Lower leg skin (tissue), 4 donors: ENCODE measurements at regions not wholly inside any gene's neighbourhood (a gene's known extent, or its start where the extent isn't known, plus 50 kb on each side); places are given as distances from the start of the nearest gene placed in this dataset.
A peak's percentile ranks its signal among the peaks of the same experiment; 100 is the strongest.
"Not testable (repeated sequence)": the region's sequence is repeated elsewhere in the genome, so short reads cannot be mapped to it uniquely, and the experiment has no call there.

Experiments used
- DNase-seq, 2 donors: peaks; one replicate each; pipeline ENCODE4 v3.0.0-alpha.2; 2019; ENCODE audit warnings: low spot score in 2 of 2
- H3K4me3 ChIP-seq: fragments of 200-600 bp; sonication (generic); 2 replicates; pipeline ENCODE4 v1.5.1; 2017; ENCODE audit warnings: mild to moderate bottlenecking, low read depth; ENCODE audit not compliant: poor library complexity, severe bottlenecking
- POLR2A ChIP-seq, 2 donors: fragments of 450-650 bp; IDR thresholded peaks; one replicate each; pipeline ENCODE4 v1.6.1; 2016 to 2017; ENCODE audit warnings: antibody characterized with exemption in 2 of 2, mild to moderate bottlenecking in 1 of 2, moderate library complexity in 1 of 2
- WGBS, 2 donors: methylation state at CpG; one replicate each; pipeline ENCODE4 v1.1.5; 2018; 5-methylcytosine and 5-hydroxymethylcytosine counted together
- intact Hi-C: fragments of 100-400 bp; cut with DNase I; formaldehyde crosslinking; loops from one replicate; pipeline ENCODE4 v1.15.0; 2023; ENCODE audit warnings: low total_unique reads
- TF ChIP-seq, protein P1 (sequence below), 3 donors: fragments of 450-650 bp; IDR thresholded peaks; one replicate each; pipeline ENCODE4 v1.5.1; 2016; ENCODE audit warnings: antibody characterized with exemption in 3 of 3, mild to moderate bottlenecking in 3 of 3, moderate library complexity in 2 of 3

DNA sequence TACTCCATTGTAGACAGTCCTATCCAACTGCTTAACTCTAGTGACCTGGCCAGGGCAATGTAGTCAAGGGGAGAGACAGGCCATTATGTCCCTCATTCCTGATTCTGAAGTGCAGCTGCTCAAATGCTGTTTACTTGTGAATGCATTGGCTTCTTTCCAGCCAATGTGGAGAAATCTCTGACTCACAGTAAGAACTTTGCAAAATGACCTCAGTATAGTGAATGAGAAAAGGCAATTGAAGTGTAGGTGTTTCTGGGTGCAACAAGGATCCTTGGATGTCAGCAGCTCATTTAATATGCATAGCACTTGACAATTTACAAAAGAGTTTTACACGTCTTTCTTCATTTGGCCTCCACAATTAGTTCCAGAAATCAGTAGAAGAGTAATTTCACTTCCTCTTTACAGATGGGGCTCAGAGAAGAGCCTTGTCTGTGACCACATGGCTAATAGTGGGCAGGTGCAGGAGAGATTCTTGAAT lies 367.2 kb downstream of the OSTF1 start:
- WGBS, 2 donors: 16 to 34% methylated on average over 1 of the region's 1 CpG
- intact Hi-C loops: no loop called here
- no peak for TF ChIP-seq POLR2A (IDR thresholded peaks at IDR 0.05)
- TF ChIP-seq, protein P1, sequence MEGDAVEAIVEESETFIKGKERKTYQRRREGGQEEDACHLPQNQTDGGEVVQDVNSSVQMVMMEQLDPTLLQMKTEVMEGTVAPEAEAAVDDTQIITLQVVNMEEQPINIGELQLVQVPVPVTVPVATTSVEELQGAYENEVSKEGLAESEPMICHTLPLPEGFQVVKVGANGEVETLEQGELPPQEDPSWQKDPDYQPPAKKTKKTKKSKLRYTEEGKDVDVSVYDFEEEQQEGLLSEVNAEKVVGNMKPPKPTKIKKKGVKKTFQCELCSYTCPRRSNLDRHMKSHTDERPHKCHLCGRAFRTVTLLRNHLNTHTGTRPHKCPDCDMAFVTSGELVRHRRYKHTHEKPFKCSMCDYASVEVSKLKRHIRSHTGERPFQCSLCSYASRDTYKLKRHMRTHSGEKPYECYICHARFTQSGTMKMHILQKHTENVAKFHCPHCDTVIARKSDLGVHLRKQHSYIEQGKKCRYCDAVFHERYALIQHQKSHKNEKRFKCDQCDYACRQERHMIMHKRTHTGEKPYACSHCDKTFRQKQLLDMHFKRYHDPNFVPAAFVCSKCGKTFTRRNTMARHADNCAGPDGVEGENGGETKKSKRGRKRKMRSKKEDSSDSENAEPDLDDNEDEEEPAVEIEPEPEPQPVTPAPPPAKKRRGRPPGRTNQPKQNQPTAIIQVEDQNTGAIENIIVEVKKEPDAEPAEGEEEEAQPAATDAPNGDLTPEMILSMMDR (IDR thresholded peaks at IDR 0.05): no peak

GRCh38 chr9:75456698-75457097 lies 368.4 kb downstream of the OSTF1 start:
- H3K4me3 ChIP-seq: no peak overlapping the region
- no peak for TF ChIP-seq POLR2A (IDR thresholded peaks at IDR 0.05)
- TF ChIP-seq, protein P1 (IDR thresholded peaks at IDR 0.05): no peak
- intact Hi-C loops: no loop called here
- DNase-seq: no peak

More for the DNA sequence above, 367.2 kb downstream of the OSTF1 start:
- no peak overlapping the region for H3K4me3 ChIP-seq
- DNase-seq: peak in 1 of 2 donors; percentile 70

DNA sequence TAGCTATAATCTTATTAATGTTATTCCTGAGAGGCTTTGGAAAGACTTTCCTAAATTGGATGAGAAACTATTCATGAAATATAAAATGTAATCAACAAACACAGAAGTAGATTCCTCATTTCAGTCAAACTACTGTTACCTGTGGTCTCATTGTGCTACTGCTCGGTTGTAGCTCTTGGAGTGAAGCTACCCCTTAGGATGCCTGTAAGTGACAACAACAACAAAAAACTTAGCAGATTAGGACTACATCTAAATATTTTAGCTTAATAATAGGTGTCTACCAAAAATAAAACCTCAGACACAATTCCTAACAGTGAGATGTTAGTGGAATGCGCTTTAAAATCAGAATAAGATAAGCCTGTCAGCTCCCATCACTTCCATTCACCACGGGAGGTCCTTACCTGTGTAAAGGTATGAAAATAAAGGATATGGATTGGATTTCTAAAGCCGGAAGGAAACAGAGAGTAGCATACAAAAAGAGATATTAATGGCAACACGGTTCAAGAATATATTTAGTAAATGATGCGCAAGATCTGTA lies 369.2 kb downstream of the OSTF1 start:
- WGBS, 2 donors: 84 to 89% methylated on average over 6 of the region's 6 CpGs
- no peak for DNase-seq
- intact Hi-C loops: no loop called here
- H3K4me3 ChIP-seq: no peak overlapping the region
- TF ChIP-seq POLR2A (IDR thresholded peaks at IDR 0.05): no peak
- TF ChIP-seq, protein P1 (IDR thresholded peaks at IDR 0.05): no peak

DNA sequence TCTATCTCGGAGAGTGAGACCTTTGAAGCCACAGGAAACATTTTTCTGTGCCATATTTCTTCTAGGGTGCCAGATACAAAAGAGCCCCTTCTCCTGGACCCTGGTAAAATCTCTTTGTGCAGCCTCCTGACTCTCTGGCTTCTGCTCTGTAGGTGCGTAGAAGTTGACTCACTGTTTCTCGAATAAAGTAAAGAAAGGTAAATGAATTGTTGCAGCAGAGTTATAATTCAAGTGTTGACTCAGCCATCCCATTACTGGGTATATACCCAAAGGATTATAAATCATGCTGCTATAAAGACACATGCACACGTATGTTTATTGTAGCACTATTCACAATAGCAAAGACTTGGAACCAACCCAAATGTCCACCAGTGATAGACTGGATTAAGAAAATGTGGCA lies 371.0 kb downstream of the OSTF1 start:
- intact Hi-C loops: not testable (repeated sequence)
- WGBS, 2 donors: 74 to 85% methylated on average over 4 of the region's 4 CpGs

GRCh38 chr9:75461183-75461582 lies 372.9 kb downstream of the OSTF1 start:
- no peak for DNase-seq
- intact Hi-C loops: no loop called here

More for the DNA sequence above, 371.0 kb downstream of the OSTF1 start:
- not testable (repeated sequence) for H3K4me3 ChIP-seq, DNase-seq

GRCh38 chr9:75462866-75463265 lies 374.6 kb downstream of the OSTF1 start:
- 71 to 87% methylated on average over 1 of the region's 1 CpG for WGBS, 2 donors
- H3K4me3 ChIP-seq: no peak overlapping the region
- intact Hi-C loops: no loop called here
- DNase-seq: no peak
- TF ChIP-seq, protein P1 (IDR thresholded peaks at IDR 0.05): no peak
- no peak for TF ChIP-seq POLR2A (IDR thresholded peaks at IDR 0.05)

More at GRCh38 chr9:75461183-75461582, 372.9 kb downstream of the OSTF1 start:
- H3K4me3 ChIP-seq: no peak overlapping the region
- TF ChIP-seq, protein P1 (IDR thresholded peaks at IDR 0.05): no peak
- TF ChIP-seq POLR2A (IDR thresholded peaks at IDR 0.05): no peak
